GM23248 (cell line): ENCODE measurements at regions not wholly inside any gene's neighbourhood (a gene's known extent, or its start where the extent isn't known, plus 50 kb on each side); places are given as distances from the start of the nearest gene placed in this dataset.

Experiments
- DNase-seq: peaks from one replicate; pipeline ENCODE4 v3.0.0-alpha.2; 2015
- H2AFZ ChIP-seq: fragments of 200-600 bp; sonication (generic); 2 replicates; pipeline ENCODE4 v1.6.1; 2016; ENCODE audit warnings: antibody characterized with exemption
- H3F3A ChIP-seq: fragments of 200-600 bp; sonication (generic); 2 replicates; pipeline ENCODE4 v1.6.1; 2016; ENCODE audit warnings: mild to moderate bottlenecking, antibody characterized with exemption, mixed run types; ENCODE audit not compliant: insufficient read depth
- H3K27ac ChIP-seq: fragments of 200-600 bp; sonication (generic); 2 replicates; pipeline ENCODE4 v1.5.1; 2016; ENCODE audit warnings: mild to moderate bottlenecking
- H3K27me3 ChIP-seq: fragments of 200-600 bp; sonication (generic); replicated peaks from 2 replicates; pipeline ENCODE4 v1.6.1; 2016; ENCODE audit warnings: mild to moderate bottlenecking; ENCODE audit not compliant: insufficient read depth
- H3K36me3 ChIP-seq: fragments of 200-600 bp; sonication (generic); 2 replicates; pipeline ENCODE4 v1.6.1; 2016; ENCODE audit warnings: low read depth, mild to moderate bottlenecking
- H3K4me1 ChIP-seq: fragments of 200-600 bp; sonication (generic); 2 replicates; pipeline ENCODE4 v1.6.1; 2016; ENCODE audit warnings: mild to moderate bottlenecking; ENCODE audit not compliant: insufficient read depth
- H3K4me2 ChIP-seq: fragments of 200-600 bp; sonication (generic); one replicate; pipeline ENCODE4 v1.6.1; 2016; ENCODE audit warnings: mild to moderate bottlenecking; ENCODE audit not compliant: unreplicated experiment
- H3K4me3 ChIP-seq: fragments of 200-600 bp; sonication (generic); 2 replicates; pipeline ENCODE4 v1.5.1; 2016; ENCODE audit warnings: mild to moderate bottlenecking
- H3K79me2 ChIP-seq: fragments of 200-600 bp; sonication (generic); 2 replicates; pipeline ENCODE4 v1.6.1; 2016; ENCODE audit warnings: mild to moderate bottlenecking; ENCODE audit not compliant: insufficient read depth
- H3K9ac ChIP-seq: fragments of 200-600 bp; sonication (generic); 2 replicates; pipeline ENCODE4 v1.6.1; 2016; ENCODE audit warnings: mild to moderate bottlenecking
- H3K9me2 ChIP-seq: fragments of 200-600 bp; sonication (generic); 2 replicates; pipeline ENCODE4 v1.6.1; 2016; ENCODE audit warnings: mixed run types, mild to moderate bottlenecking, moderate library complexity; ENCODE audit not compliant: insufficient read depth
- H3K9me3 ChIP-seq: fragments of 200-600 bp; sonication (generic); one replicate; pipeline ENCODE4 v1.6.1; 2017; ENCODE audit warnings: low read depth
- H4K20me1 ChIP-seq: fragments of 200-600 bp; sonication (generic); 2 replicates; pipeline ENCODE4 v1.6.0; 2016; ENCODE audit not compliant: insufficient read depth
- EZH2 ChIP-seq: fragments of 200-600 bp; sonication (generic); IDR thresholded peaks from 2 replicates; pipeline ENCODE4 v1.6.1; 2018; ENCODE audit warnings: antibody characterized with exemption, mild to moderate bottlenecking; ENCODE audit not compliant: insufficient read depth, poor library complexity, severe bottlenecking
- EZH2phosphoT487 ChIP-seq: fragments of 200-600 bp; sonication (generic); IDR thresholded peaks from 2 replicates; pipeline ENCODE4 v1.6.1; 2018; ENCODE audit warnings: antibody characterized with exemption, moderate library complexity, mild to moderate bottlenecking, low read depth; ENCODE audit not compliant: insufficient read depth
- whole genome bisulfite sequencing, 2 experiments: methylation state at CpG; one replicate each; pipeline ENCODE4 v1.1.6; 2015 to 2017; ENCODE audit warnings: low lambda C conversion rate in 2 of 2, low coverage in 1 of 2; ENCODE audit errors: missing lambda C conversion rate in 2 of 2; 5-methylcytosine and 5-hydroxymethylcytosine counted together
- in situ Hi-C: fragments of 300-500 bp; cut with MboI; formaldehyde crosslinking; loops from 2 replicates; pipeline ENCODE4 v1.15.0; 2020

GRCh38 chr11:26823963-26824362, 102.1 kb upstream of the SLC5A12 start:
- no peak overlapping the region for H3K9ac ChIP-seq
- in situ Hi-C loops = no loop called here
- H3K79me2 ChIP-seq = no peaks in the 10 kb centered on the region
- 53 to 69% methylated on average over 2 of the region's 2 CpGs for WGBS, 2 experiments
- H4K20me1 ChIP-seq = no peaks in the 10 kb centered on the region
- TF ChIP-seq EZH2phosphoT487 (no peak), EZH2 (no peak)
- peaks cover 13% of the 10 kb centered on the region for H3K4me1 ChIP-seq
- H3K9me2 ChIP-seq = no peaks in the 10 kb centered on the region
- no peaks in the 10 kb centered on the region for H3K27me3 ChIP-seq
- H3K4me3 ChIP-seq = no peak overlapping the region
- peaks cover 13% of the 10 kb centered on the region for H3F3A ChIP-seq
- no peak for DNase-seq
- no peak overlapping the region for H3K27ac ChIP-seq
- H2AFZ ChIP-seq = no peak overlapping the region
- H3K36me3 ChIP-seq = no peaks in the 10 kb centered on the region
- no peak overlapping the region for H3K4me2 ChIP-seq
- peaks cover 2% of the 10 kb centered on the region for H3K9me3 ChIP-seq

GRCh38 chr11:26827567-26828081, 105.8 kb upstream of the SLC5A12 start:
- Histone ChIP-seq H4K20me1 (no peaks in the 10 kb centered on the region), H3K27ac (no peak overlapping the region), H3K4me2 (no peak overlapping the region), H3K9ac (no peak overlapping the region), H3K4me3 (no peak overlapping the region), H3K79me2 (no peaks in the 10 kb centered on the region), H3K9me3 (peaks cover 2% of the 10 kb centered on the region), H3K9me2 (no peaks in the 10 kb centered on the region), H3K36me3 (no peaks in the 10 kb centered on the region), H2AFZ (peak overlapping the region; percentile 30; the same call in 1 of the 2 replicates), H3F3A (peaks cover 4% of the 10 kb centered on the region; the same call in 1 of the 2 replicates), H3K4me1 (peaks cover 7% of the 10 kb centered on the region; the same call in 1 of the 2 replicates), H3K27me3 (no peaks in the 10 kb centered on the region)
- TF ChIP-seq EZH2phosphoT487 (no peak), EZH2 (no peak)
- no peak for DNase-seq
- 71 to 74% methylated on average over 10 of the region's 10 CpGs for WGBS, 2 experiments
- in situ Hi-C loops = no loop called here

GRCh38 chr11:26828288-26828687, 106.4 kb upstream of the SLC5A12 start:
- Histone ChIP-seq H3K79me2 (no peaks in the 10 kb centered on the region), H3K4me2 (no peak overlapping the region), H3K27me3 (no peaks in the 10 kb centered on the region), H3K9ac (no peak overlapping the region), H3K4me1 (peaks cover 7% of the 10 kb centered on the region; the same call in 1 of the 2 replicates), H3K9me2 (no peaks in the 10 kb centered on the region), H3K9me3 (peaks cover 2% of the 10 kb centered on the region), H3K36me3 (no peaks in the 10 kb centered on the region), H4K20me1 (no peaks in the 10 kb centered on the region), H2AFZ (no peak overlapping the region), H3F3A (peaks cover 4% of the 10 kb centered on the region; the same call in 1 of the 2 replicates), H3K4me3 (no peak overlapping the region), H3K27ac (no peak overlapping the region)
- in situ Hi-C loops = no loop called here
- 55 to 61% methylated on average over 2 of the region's 2 CpGs for WGBS, 2 experiments
- no peak for DNase-seq
- TF ChIP-seq EZH2 = no peak
- no peak for TF ChIP-seq EZH2phosphoT487

GRCh38 chr11:26830218-26830617, 108.4 kb upstream of the SLC5A12 start:
- Histone ChIP-seq H3K79me2 (no peaks in the 10 kb centered on the region), H4K20me1 (no peaks in the 10 kb centered on the region), H3F3A (peaks cover 4% of the 10 kb centered on the region; the same call in 1 of the 2 replicates), H3K9ac (no peak overlapping the region), H3K9me3 (no peaks in the 10 kb centered on the region), H3K4me1 (peaks cover 7% of the 10 kb centered on the region; the same call in 1 of the 2 replicates), H3K27me3 (no peaks in the 10 kb centered on the region), H3K27ac (no peak overlapping the region), H3K4me3 (no peak overlapping the region), H3K4me2 (no peak overlapping the region), H2AFZ (no peak overlapping the region), H3K9me2 (no peaks in the 10 kb centered on the region), H3K36me3 (no peaks in the 10 kb centered on the region)
- DNase-seq = no peak
- TF ChIP-seq EZH2 = no peak
- no peak for TF ChIP-seq EZH2phosphoT487
- WGBS, 2 experiments = 91 to 96% methylated on average over 1 of the region's 1 CpG
- in situ Hi-C loops = no loop called here

GRCh38 chr11:26830757-26831156, 108.9 kb upstream of the SLC5A12 start:
- TF ChIP-seq EZH2phosphoT487 = no peak
- TF ChIP-seq EZH2 = no peak
- H3K27me3 ChIP-seq = no peaks in the 10 kb centered on the region
- H3K27ac ChIP-seq = no peak overlapping the region
- H3K4me1 ChIP-seq = peaks cover 7% of the 10 kb centered on the region; the same call in 1 of the 2 replicates
- H3K36me3 ChIP-seq = no peaks in the 10 kb centered on the region
- no peaks in the 10 kb centered on the region for H3K79me2 ChIP-seq
- H3K9me3 ChIP-seq = no peaks in the 10 kb centered on the region
- H4K20me1 ChIP-seq = no peaks in the 10 kb centered on the region
- no peak overlapping the region for H2AFZ ChIP-seq
- DNase-seq = no peak
- H3F3A ChIP-seq = peaks cover 4% of the 10 kb centered on the region; the same call in 1 of the 2 replicates
- H3K4me3 ChIP-seq = no peak overlapping the region
- H3K9ac ChIP-seq = no peak overlapping the region
- H3K4me2 ChIP-seq = no peak overlapping the region
- in situ Hi-C loops = no loop called here
- no peaks in the 10 kb centered on the region for H3K9me2 ChIP-seq
